Trophoblast cell (in vitro differentiated cells and primary cell): ENCODE measurements at regions not wholly inside any gene's neighbourhood (a gene's known extent, or its start where the extent isn't known, plus 50 kb on each side); places are given as distances from the start of the nearest gene placed in this dataset.

ENCODE experiments used
- DNase-seq, 2 donors: peaks; one replicate each; pipeline ENCODE4 v3.0.0-alpha.2; 2016
- H2AFZ ChIP-seq: 2 replicates; pipeline ENCODE4 v1.6.1; 2013; ENCODE audit warnings: low read length, moderate library complexity, mild to moderate bottlenecking; ENCODE audit not compliant: insufficient read depth, poor library complexity
- H2AK5ac ChIP-seq: 2 replicates; pipeline ENCODE4 v1.6.1; 2013; ENCODE audit warnings: mild to moderate bottlenecking, low read length
- H2BK120ac ChIP-seq: 2 replicates; pipeline ENCODE4 v1.6.1; 2013; ENCODE audit warnings: low read length, mild to moderate bottlenecking, moderate library complexity; ENCODE audit not compliant: insufficient read depth, poor library complexity
- H2BK12ac ChIP-seq: 2 replicates; pipeline ENCODE4 v1.6.1; 2013; ENCODE audit warnings: mild to moderate bottlenecking, low read length, moderate library complexity
- H2BK5ac ChIP-seq: 2 replicates; pipeline ENCODE4 v1.6.1; 2013; ENCODE audit warnings: low read length, low read depth, moderate library complexity, mild to moderate bottlenecking; ENCODE audit not compliant: poor library complexity
- H3K14ac ChIP-seq: 2 replicates; pipeline ENCODE4 v1.6.1; 2013; ENCODE audit warnings: mild to moderate bottlenecking, low read length
- H3K18ac ChIP-seq: 2 replicates; pipeline ENCODE4 v1.6.1; 2013; ENCODE audit warnings: mild to moderate bottlenecking, low read length
- H3K23ac ChIP-seq: 2 replicates; pipeline ENCODE4 v1.6.1; 2013; ENCODE audit warnings: low read length
- H3K27ac ChIP-seq: 2 replicates; pipeline ENCODE4 v1.5.1; 2013; ENCODE audit warnings: low read depth, mild to moderate bottlenecking, inconsistent platforms, low read length, moderate library complexity
- H3K27me3 ChIP-seq: 2 replicates; pipeline ENCODE4 v1.6.1; 2013; ENCODE audit warnings: inconsistent platforms, mild to moderate bottlenecking, low read length, moderate library complexity; ENCODE audit not compliant: insufficient read depth
- H3K36me3 ChIP-seq, 2 experiments: 1 replicate in 1 of 2; 2 replicates in 1 of 2; pipeline ENCODE4 v1.6.1; 2013; ENCODE audit warnings: low read length in 2 of 2, mild to moderate bottlenecking in 2 of 2, moderate library complexity in 1 of 2; ENCODE audit not compliant: insufficient read depth in 2 of 2, control insufficient read depth in 1 of 2
- H3K4ac ChIP-seq: 2 replicates; pipeline ENCODE4 v1.6.1; 2013; ENCODE audit warnings: low read depth, mild to moderate bottlenecking, low read length, moderate library complexity
- H3K4me1 ChIP-seq, 2 experiments: 1 replicate in 1 of 2; 2 replicates in 1 of 2; pipeline ENCODE4 v1.6.1; 2013; ENCODE audit warnings: low read length in 2 of 2, mild to moderate bottlenecking in 2 of 2, moderate library complexity in 1 of 2; ENCODE audit not compliant: insufficient read depth in 2 of 2, control insufficient read depth in 1 of 2
- H3K4me2 ChIP-seq: 2 replicates; pipeline ENCODE4 v1.6.1; 2013; ENCODE audit warnings: inconsistent platforms, mild to moderate bottlenecking, low read length, moderate library complexity
- H3K4me3 ChIP-seq: 2 replicates; pipeline ENCODE4 v1.5.1; 2013; ENCODE audit warnings: mild to moderate bottlenecking, low read depth, low read length, inconsistent platforms
- H3K79me1 ChIP-seq: one replicate; pipeline ENCODE4 v1.6.1; 2013; ENCODE audit warnings: low read length
- H3K79me2 ChIP-seq: 2 replicates; pipeline ENCODE4 v1.6.1; 2013; ENCODE audit warnings: low read length, mild to moderate bottlenecking; ENCODE audit not compliant: control insufficient read depth, insufficient read depth, poor library complexity
- H3K9ac ChIP-seq: 2 replicates; pipeline ENCODE4 v1.6.1; 2013; ENCODE audit warnings: mild to moderate bottlenecking, low read length
- H3K9me3 ChIP-seq: 2 replicates; pipeline ENCODE4 v1.6.1; 2013; ENCODE audit warnings: low read depth, mild to moderate bottlenecking, control low read depth, inconsistent platforms, low read length; ENCODE audit not compliant: insufficient read depth
- H4K12ac ChIP-seq: 2 replicates; pipeline ENCODE4 v1.6.1; 2013; ENCODE audit warnings: low read depth, mild to moderate bottlenecking, low read length, moderate library complexity
- H4K8ac ChIP-seq: 2 replicates; pipeline ENCODE4 v1.6.1; 2013; ENCODE audit warnings: low read depth, mild to moderate bottlenecking, low read length, moderate library complexity
- H4K91ac ChIP-seq: one replicate; pipeline ENCODE4 v1.6.1; 2013; ENCODE audit warnings: low read depth, mild to moderate bottlenecking, low read length, moderate library complexity
- WGBS: extraction: QIAGEN DNeasy Blood & Tissue Kit; methylation state at CpG from one replicate; pipeline ENCODE4 v1.1.7; 2013; ENCODE audit warnings: missing lambda C conversion rate; ENCODE audit not compliant: insufficient read length, insufficient coverage; ENCODE audit errors: extremely low coverage; 5-methylcytosine and 5-hydroxymethylcytosine counted together

- H3K23ac ChIP-seq = no peak overlapping the region
- H3K4me3 ChIP-seq = no peak overlapping the region
- no CpG with 5 or more reads among the region's 1 CpG for WGBS
- H3K9me3 ChIP-seq = no peaks in the 10 kb centered on the region
- H2BK12ac ChIP-seq = no peak overlapping the region
- no peak overlapping the region for H2AFZ ChIP-seq
- no peaks in the 10 kb centered on the region for H3K79me1 ChIP-seq
- no peaks in the 10 kb centered on the region for H3K36me3 ChIP-seq
- no peak overlapping the region for H3K18ac ChIP-seq
- no peak overlapping the region for H3K14ac ChIP-seq
- no peak overlapping the region for H2BK120ac ChIP-seq
- H4K8ac ChIP-seq = no peak overlapping the region
- no peak overlapping the region for H3K27ac ChIP-seq
- H4K12ac ChIP-seq = no peak overlapping the region
- H2AK5ac ChIP-seq = no peak overlapping the region
- H4K91ac ChIP-seq = no peak overlapping the region
- H3K4me2 ChIP-seq = no peak overlapping the region
- no peak for DNase-seq
- no peak overlapping the region for H3K4ac ChIP-seq
- no peaks in the 10 kb centered on the region for H3K4me1 ChIP-seq
- H2BK5ac ChIP-seq = no peak overlapping the region
- no peaks in the 10 kb centered on the region for H3K27me3 ChIP-seq
- no peaks in the 10 kb centered on the region for H3K79me2 ChIP-seq
- no peak overlapping the region for H3K9ac ChIP-seq
These were observed 549.7 kb downstream of the CSNK1G3 start for GRCh38 chr5:124061663-124062062.

- WGBS = no CpG with 5 or more reads among the region's 4 CpGs
- H3K14ac ChIP-seq = no peak overlapping the region
- no peak overlapping the region for H2AFZ ChIP-seq
- no peak overlapping the region for H3K18ac ChIP-seq
- no peak overlapping the region for H3K27ac ChIP-seq
- no peak overlapping the region for H3K4ac ChIP-seq
- no peak overlapping the region for H4K91ac ChIP-seq
- no peak overlapping the region for H2BK12ac ChIP-seq
- no peak overlapping the region for H4K12ac ChIP-seq
- H3K23ac ChIP-seq = no peak overlapping the region
- no peaks in the 10 kb centered on the region for H3K79me2 ChIP-seq
- no peak overlapping the region for H3K4me2 ChIP-seq
- H2BK5ac ChIP-seq = no peak overlapping the region
- H3K9ac ChIP-seq = no peak overlapping the region
- H3K9me3 ChIP-seq = no peaks in the 10 kb centered on the region
- no peak overlapping the region for H2BK120ac ChIP-seq
- H3K4me1 ChIP-seq = no peaks in the 10 kb centered on the region
- H3K79me1 ChIP-seq = no peaks in the 10 kb centered on the region
- H4K8ac ChIP-seq = no peak overlapping the region
- H3K27me3 ChIP-seq = no peaks in the 10 kb centered on the region
- no peak for DNase-seq
- H3K4me3 ChIP-seq = no peak overlapping the region
- no peaks in the 10 kb centered on the region for H3K36me3 ChIP-seq
- no peak overlapping the region for H2AK5ac ChIP-seq
These were observed 549.1 kb downstream of the CSNK1G3 start for GRCh38 chr5:124061068-124061430.

- H2BK120ac ChIP-seq = no peak overlapping the region
- H2BK12ac ChIP-seq = no peak overlapping the region
- no peak overlapping the region for H3K14ac ChIP-seq
- no peaks in the 10 kb centered on the region for H3K27me3 ChIP-seq
- no peaks in the 10 kb centered on the region for H3K9me3 ChIP-seq
- no peak overlapping the region for H4K91ac ChIP-seq
- H3K4me1 ChIP-seq = no peaks in the 10 kb centered on the region
- H3K79me2 ChIP-seq = no peaks in the 10 kb centered on the region
- H3K4me2 ChIP-seq = no peak overlapping the region
- H2AK5ac ChIP-seq = no peak overlapping the region
- H3K18ac ChIP-seq = no peak overlapping the region
- no peak overlapping the region for H2BK5ac ChIP-seq
- H4K8ac ChIP-seq = no peak overlapping the region
- DNase-seq = no peak
- H3K4me3 ChIP-seq = no peak overlapping the region
- H3K79me1 ChIP-seq = no peaks in the 10 kb centered on the region
- H3K36me3 ChIP-seq = no peaks in the 10 kb centered on the region
- no peak overlapping the region for H3K4ac ChIP-seq
- no peak overlapping the region for H3K27ac ChIP-seq
- no CpG with 5 or more reads among the region's 5 CpGs for WGBS
- H4K12ac ChIP-seq = no peak overlapping the region
- H3K23ac ChIP-seq = no peak overlapping the region
- H3K9ac ChIP-seq = no peak overlapping the region
- no peak overlapping the region for H2AFZ ChIP-seq
These were observed 548.6 kb downstream of the CSNK1G3 start for GRCh38 chr5:124060413-124061067.

GRCh38 chr5:124060011-124060410 lies 548.0 kb downstream of the CSNK1G3 start:
- no peak overlapping the region for H2BK5ac ChIP-seq
- H3K4ac ChIP-seq = no peak overlapping the region
- H2BK12ac ChIP-seq = no peak overlapping the region
- no peak overlapping the region for H2AFZ ChIP-seq
- no peak overlapping the region for H3K4me2 ChIP-seq
- H3K4me3 ChIP-seq = no peak overlapping the region
- H2BK120ac ChIP-seq = no peak overlapping the region
- no peak overlapping the region for H4K91ac ChIP-seq
- no peak overlapping the region for H3K23ac ChIP-seq
- no peaks in the 10 kb centered on the region for H3K79me1 ChIP-seq
- no peak overlapping the region for H3K9ac ChIP-seq
- H3K27me3 ChIP-seq = no peaks in the 10 kb centered on the region
- no peak overlapping the region for H3K27ac ChIP-seq
- H3K36me3 ChIP-seq = no peaks in the 10 kb centered on the region
- H2AK5ac ChIP-seq = no peak overlapping the region
- H3K4me1 ChIP-seq = no peaks in the 10 kb centered on the region
- H4K12ac ChIP-seq = no peak overlapping the region
- no peaks in the 10 kb centered on the region for H3K9me3 ChIP-seq
- H3K79me2 ChIP-seq = no peaks in the 10 kb centered on the region
- no peak for DNase-seq
- H4K8ac ChIP-seq = no peak overlapping the region
- H3K18ac ChIP-seq = no peak overlapping the region
- no peak overlapping the region for H3K14ac ChIP-seq
